ENCODE measurements at regions not wholly inside any gene's neighbourhood (a gene's known extent, or its start where the extent isn't known, plus 50 kb on each side); places are given as distances from the start of the nearest gene placed in this dataset.
"Not testable (repeated sequence)": the region's sequence is repeated elsewhere in the genome, so short reads cannot be mapped to it uniquely, and the experiment has no call there.

- Histone ChIP-seq H3K27me3 (ENCODE audit: low read depth) (no peaks in the 10 kb centered on the region), H3K9me3 (replicated peaks) (peaks cover 3% of the 10 kb centered on the region), H3K36me3 (no peaks in the 10 kb centered on the region), H3K4me1 (no peaks in the 10 kb centered on the region), H3K27ac (replicated peaks) (no peak overlapping the region), H3K4me3 (no peak overlapping the region)
- DNase-seq: no peak
- intact Hi-C loops (cut with micrococcal nuclease): no loop called here
- no peak for TF ChIP-seq CTCF (IDR thresholded peaks at IDR 0.05; ENCODE audit: borderline replicate concordance)
These were observed 480.7 kb downstream of the HTR1B start for GRCh38 chr6:76982476-76983199.

DNA sequence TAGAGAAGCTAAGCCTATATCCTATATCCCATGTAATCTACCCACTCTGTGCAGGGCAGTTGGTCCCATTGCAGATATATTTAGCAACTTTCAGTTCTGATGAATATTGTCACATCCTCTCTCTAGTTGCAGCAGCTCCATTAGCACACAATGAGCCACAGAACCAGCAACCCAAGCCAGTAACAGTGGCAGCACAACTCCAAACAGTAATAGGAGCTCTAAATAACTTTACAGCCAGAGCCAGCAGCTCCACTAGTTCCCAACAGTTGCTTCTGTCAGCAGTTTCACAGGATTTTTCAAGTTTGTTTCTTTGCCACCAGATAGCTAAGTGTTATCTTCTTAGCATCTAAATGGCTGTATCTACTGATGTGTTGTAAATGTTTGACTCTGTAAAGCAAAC lies 490.8 kb downstream of the HTR1B start:
- TF ChIP-seq CTCF (IDR thresholded peaks at IDR 0.05; ENCODE audit: borderline replicate concordance): no peak
- no peaks in the 10 kb centered on the region for H3K36me3 ChIP-seq
- DNase-seq: no peak
- H3K4me1 ChIP-seq: no peaks in the 10 kb centered on the region
- no peak overlapping the region for H3K27ac ChIP-seq (replicated peaks)
- H3K27me3 ChIP-seq (ENCODE audit: low read depth): no peaks in the 10 kb centered on the region
- H3K9me3 ChIP-seq (replicated peaks): no peaks in the 10 kb centered on the region
- intact Hi-C loops (cut with micrococcal nuclease): no loop called here
- no peak overlapping the region for H3K4me3 ChIP-seq

DNA sequence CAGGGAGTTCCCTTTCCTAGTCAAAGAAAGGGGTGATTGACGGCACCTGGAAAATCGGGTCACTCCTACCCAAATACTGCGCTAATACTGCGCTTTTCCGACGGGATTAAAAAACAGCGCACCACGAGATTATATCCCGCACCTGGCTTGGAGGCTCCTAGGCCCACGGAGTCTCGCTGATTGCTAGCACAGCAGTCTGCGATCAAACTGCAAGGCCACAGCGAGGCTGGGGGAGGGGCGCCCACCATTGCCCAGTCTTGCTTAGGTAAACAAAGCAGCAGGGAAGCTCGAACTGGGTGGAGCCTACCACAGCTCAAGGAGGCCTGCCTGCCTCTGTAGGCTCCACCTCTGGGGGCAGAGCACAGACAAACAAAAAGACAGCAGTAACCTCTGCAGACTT lies 504.1 kb downstream of the HTR1B start:
- H3K4me3 ChIP-seq; intact Hi-C loops (cut with micrococcal nuclease); DNase-seq; H3K27ac ChIP-seq (replicated peaks); H3K4me1 ChIP-seq; H3K36me3 ChIP-seq; H3K27me3 ChIP-seq (ENCODE audit: low read depth): not testable (repeated sequence)
- peaks cover 19% of the 10 kb centered on the region for H3K9me3 ChIP-seq (replicated peaks)

GRCh38 chr6:76942203-76942966 lies 520.9 kb downstream of the HTR1B start:
- peaks cover 33% of the 10 kb centered on the region for H3K9me3 ChIP-seq (replicated peaks)
- no peak for TF ChIP-seq CTCF (IDR thresholded peaks at IDR 0.05; ENCODE audit: borderline replicate concordance)
- DNase-seq: no peak
- H3K4me3 ChIP-seq: no peak overlapping the region
- intact Hi-C loops (cut with micrococcal nuclease): no loop called here
- no peaks in the 10 kb centered on the region for H3K36me3 ChIP-seq
- no peak overlapping the region for H3K27ac ChIP-seq (replicated peaks)
- no peaks in the 10 kb centered on the region for H3K4me1 ChIP-seq
- no peaks in the 10 kb centered on the region for H3K27me3 ChIP-seq (ENCODE audit: low read depth)

GRCh38 chr6:76940191-76940590 lies 523.1 kb downstream of the HTR1B start:
- no peak for TF ChIP-seq CTCF (IDR thresholded peaks at IDR 0.05; ENCODE audit: borderline replicate concordance)
- DNase-seq: no peak

GRCh38 chr6:76914737-76915136 lies 548.6 kb downstream of the HTR1B start:
- Histone ChIP-seq H3K27ac (replicated peaks) (no peak overlapping the region), H3K4me1 (no peaks in the 10 kb centered on the region), H3K36me3 (no peaks in the 10 kb centered on the region), H3K9me3 (replicated peaks) (no peaks in the 10 kb centered on the region), H3K4me3 (no peak overlapping the region), H3K27me3 (ENCODE audit: low read depth) (no peaks in the 10 kb centered on the region)
- no peak for DNase-seq
- intact Hi-C loops (cut with micrococcal nuclease): no loop called here
- no peak for TF ChIP-seq CTCF (IDR thresholded peaks at IDR 0.05; ENCODE audit: borderline replicate concordance)

More at GRCh38 chr6:76940191-76940590, 523.1 kb downstream of the HTR1B start:
- no peaks in the 10 kb centered on the region for H3K4me1 ChIP-seq
- H3K4me3 ChIP-seq: no peak overlapping the region
- H3K36me3 ChIP-seq: no peaks in the 10 kb centered on the region
- no peak overlapping the region for H3K27ac ChIP-seq (replicated peaks)
- intact Hi-C loops (cut with micrococcal nuclease): no loop called here
- no peaks in the 10 kb centered on the region for H3K27me3 ChIP-seq (ENCODE audit: low read depth)
- H3K9me3 ChIP-seq (replicated peaks): peaks cover 33% of the 10 kb centered on the region

- H3K4me1 ChIP-seq; H3K36me3 ChIP-seq; H3K27ac ChIP-seq (replicated peaks); H3K27me3 ChIP-seq (ENCODE audit: low read depth); intact Hi-C loops (cut with micrococcal nuclease); DNase-seq; H3K4me3 ChIP-seq; H3K9me3 ChIP-seq (replicated peaks): not testable (repeated sequence)
These were observed 557.8 kb downstream of the HTR1B start for GRCh38 chr6:76905541-76905940.
